H1 (cell line): ENCODE measurements at regions not wholly inside any gene's neighbourhood (a gene's known extent, or its start where the extent isn't known, plus 50 kb on each side); places are given as distances from the start of the nearest gene placed in this dataset.

Source experiments
- CTCF ChIA-PET: fragments of 300-600 bp; sonication (Branson Sonifier 250); formaldehyde crosslinking; loops from one replicate; lab custom pipeline; 2021; ENCODE audit not compliant: partially characterized antibody; lab: Charles Lee
- POLR2A ChIA-PET: fragments of 300-600 bp; sonication (Branson Sonifier 250); formaldehyde crosslinking; loops from one replicate; lab custom pipeline; 2021; ENCODE audit warnings: inconsistent platforms; ENCODE audit not compliant: partially characterized antibody; lab: Charles Lee
- DNase-seq, 2 experiments: peaks; one replicate each; pipeline versions ENCODE4 v3.0.0 to v3.0.0-alpha.2; 2010 to 2022; ENCODE audit warnings: low spot score in 2 of 2, low read depth in 1 of 2, mixed read lengths in 1 of 2
- FAIRE-seq: peaks from 2 replicates; lab custom pipeline; 2011; peaks lifted over from hg19 to GRCh38; lab: Jason Lieb, UNC
- H2AFZ ChIP-seq: 2 replicates; pipeline ENCODE4 v1.8.1; 2012; ENCODE audit warnings: low read length, inconsistent platforms
- H2AK5ac ChIP-seq: 2 replicates; pipeline ENCODE4 v1.6.1; 2013; ENCODE audit warnings: low read depth, low read length
- H2BK120ac ChIP-seq: replicated peaks from 2 replicates; pipeline ENCODE3; 2013; ENCODE audit warnings: low read depth, low read length, inconsistent platforms
- H2BK12ac ChIP-seq: 2 replicates; pipeline ENCODE4 v1.6.1; 2013; ENCODE audit warnings: low read depth, low read length
- H2BK15ac ChIP-seq: 2 replicates; pipeline ENCODE4 v1.6.1; 2013; ENCODE audit warnings: low read length
- H2BK20ac ChIP-seq: 2 replicates; pipeline ENCODE4 v1.6.1; 2013; ENCODE audit warnings: low read length
- H2BK5ac ChIP-seq: 2 replicates; pipeline ENCODE4 v1.6.1; 2013; ENCODE audit warnings: low read depth, low read length
- H3K14ac ChIP-seq: 2 replicates; pipeline ENCODE4 v1.6.1; 2013; ENCODE audit warnings: inconsistent platforms; ENCODE audit not compliant: insufficient read length
- H3K18ac ChIP-seq: 2 replicates; pipeline ENCODE4 v1.6.1; 2013; ENCODE audit warnings: low read length; ENCODE audit errors: extremely low read depth
- H3K23ac ChIP-seq: 2 replicates; pipeline ENCODE4 v1.6.1; 2013; ENCODE audit warnings: inconsistent platforms; ENCODE audit not compliant: insufficient read length
- H3K23me2 ChIP-seq: 2 replicates; pipeline ENCODE4 v1.6.1; 2013; ENCODE audit warnings: low read depth, low read length
- H3K27ac ChIP-seq: 2 replicates; pipeline ENCODE4 v1.6.1; 2011; ENCODE audit warnings: low read depth, low read length, inconsistent platforms
- H3K27me3 ChIP-seq, 4 experiments: replicated peaks in 1 of 4; 1 replicate in 1 of 4; 2 replicates in 3 of 4; pipeline versions ENCODE4 v1.6.1 to v1.8.1; 2011 to 2013; ENCODE audit warnings: low read length in 3 of 4, mild to moderate bottlenecking in 3 of 4, inconsistent platforms in 2 of 4, mixed read lengths in 2 of 4, moderate library complexity in 1 of 4; ENCODE audit not compliant: control insufficient read depth in 3 of 4, insufficient read depth in 3 of 4; ENCODE audit errors: extremely low read depth in 1 of 4
- H3K36me3 ChIP-seq, 4 experiments: 2 replicates each; pipeline versions ENCODE4 v1.6.1 to v1.8.1; 2011 to 2013; ENCODE audit warnings: mild to moderate bottlenecking in 4 of 4, low read length in 3 of 4, moderate library complexity in 2 of 4, control low read depth in 1 of 4, inconsistent platforms in 1 of 4; ENCODE audit not compliant: insufficient read depth in 4 of 4, control insufficient read depth in 2 of 4
- H3K4ac ChIP-seq: replicated peaks from 2 replicates; pipeline ENCODE3; 2013; ENCODE audit warnings: low read length, low read depth, mixed read lengths, inconsistent platforms; ENCODE audit not compliant: insufficient read length
- H3K4me1 ChIP-seq, 4 experiments: replicated peaks in 1 of 4; 1 replicate in 1 of 4; 2 replicates in 3 of 4; pipeline versions ENCODE4 v1.6.1 to v1.8.1; 2011 to 2013; ENCODE audit warnings: low read length in 3 of 4, inconsistent platforms in 2 of 4, mixed read lengths in 1 of 4; ENCODE audit not compliant: insufficient read depth in 4 of 4, control insufficient read depth in 3 of 4
- H3K4me2 ChIP-seq, 2 experiments: 2 replicates each; pipeline versions ENCODE4 v1.6.1 to v1.8.1; 2011 to 2013; ENCODE audit warnings: low read depth in 2 of 2, low read length in 2 of 2, control low read depth in 1 of 2, inconsistent platforms in 1 of 2, mild to moderate bottlenecking in 1 of 2; ENCODE audit not compliant: insufficient read depth in 1 of 2
- H3K4me3 ChIP-seq, 4 experiments: fragments of 200-600, 300-600 bp in 1 of 4; sonication (generic), shearing (Covaris generic), sonication (Bioruptor Twin) in 1 of 4; 2 replicates each; pipeline versions ENCODE4 v1.5.1 to v1.8.1; 2011 to 2016; ENCODE audit warnings: low read length in 4 of 4, low read depth in 3 of 4, control low read depth in 2 of 4, inconsistent platforms in 2 of 4, mild to moderate bottlenecking in 2 of 4, mixed read lengths in 1 of 4, moderate library complexity in 1 of 4; ENCODE audit not compliant: insufficient read depth in 2 of 4; ENCODE audit errors: extremely low read depth in 1 of 4
- H3K56ac ChIP-seq: replicated peaks from 2 replicates; pipeline ENCODE3; 2013; ENCODE audit warnings: low read depth, mild to moderate bottlenecking, mixed read lengths, low read length, inconsistent platforms; ENCODE audit not compliant: insufficient read length
- H3K79me1 ChIP-seq: 2 replicates; pipeline ENCODE4 v1.6.1; 2013; ENCODE audit warnings: low read depth, low read length, control low read depth
- H3K79me2 ChIP-seq, 2 experiments: 2 replicates each; pipeline versions ENCODE4 v1.6.1 to v1.8.1; 2012 to 2013; ENCODE audit warnings: low read length in 2 of 2, mild to moderate bottlenecking in 2 of 2, inconsistent platforms in 1 of 2; ENCODE audit not compliant: insufficient read depth in 2 of 2, control insufficient read depth in 1 of 2
- H3K9ac ChIP-seq, 4 experiments: replicated peaks in 1 of 4; 1 replicate in 1 of 4; 2 replicates in 3 of 4; pipeline versions ENCODE4 v1.6.1 to v1.8.1; 2011 to 2013; ENCODE audit warnings: low read depth in 3 of 4, low read length in 3 of 4, control low read depth in 2 of 4, mild to moderate bottlenecking in 2 of 4, moderate library complexity in 2 of 4, inconsistent platforms in 1 of 4; ENCODE audit errors: extremely low read depth in 1 of 4
- H3K9me3 ChIP-seq, 2 experiments: 2 replicates each; pipeline versions ENCODE4 v1.6.1 to v1.8.1; 2012 to 2013; ENCODE audit warnings: mild to moderate bottlenecking in 2 of 2, moderate library complexity in 2 of 2, control low read depth in 1 of 2, inconsistent platforms in 1 of 2, low read depth in 1 of 2, low read length in 1 of 2, mixed read lengths in 1 of 2; ENCODE audit not compliant: insufficient read depth in 2 of 2
- H4K20me1 ChIP-seq, 2 experiments: replicated peaks in 1 of 2; 2 replicates each; pipeline versions ENCODE3 to v1.8.1; 2011 to 2013; ENCODE audit warnings: inconsistent platforms in 2 of 2, low read length in 2 of 2, mild to moderate bottlenecking in 1 of 2; ENCODE audit not compliant: insufficient read depth in 2 of 2, control insufficient read depth in 1 of 2
- H4K5ac ChIP-seq: 2 replicates; pipeline ENCODE4 v1.6.1; 2013; ENCODE audit warnings: low read length, low read depth, mixed read lengths, inconsistent platforms; ENCODE audit not compliant: insufficient read length
- H4K8ac ChIP-seq: 2 replicates; pipeline ENCODE4 v1.8.0; 2013; ENCODE audit warnings: mild to moderate bottlenecking, moderate library complexity, low read length, inconsistent platforms; ENCODE audit not compliant: insufficient read depth; ENCODE audit errors: extremely low read depth
- H4K91ac ChIP-seq: replicated peaks from 2 replicates; pipeline ENCODE3; 2013; ENCODE audit warnings: low read length, mixed read lengths, inconsistent platforms; ENCODE audit not compliant: insufficient read length
- EP300 ChIP-seq, 2 experiments: IDR thresholded peaks; 1 replicate in 1 of 2; 2 replicates in 1 of 2; pipeline ENCODE4 v1.6.1; 2011 to 2012; ENCODE audit warnings: low read depth in 2 of 2, low read length in 2 of 2, mild to moderate bottlenecking in 2 of 2, borderline replicate concordance in 1 of 2, inconsistent platforms in 1 of 2, moderate library complexity in 1 of 2
- RFX5 ChIP-seq: IDR thresholded peaks from 2 replicates; pipeline ENCODE4 v1.6.1; 2011; ENCODE audit warnings: low read depth, low read length, improper control_type of control experiment, borderline replicate concordance
- SAP30 ChIP-seq: fragments of 300-600 bp; sonication (generic); IDR thresholded peaks from 2 replicates; pipeline ENCODE4 v1.7.1; 2012; ENCODE audit warnings: low read length, moderate library complexity, mild to moderate bottlenecking, inconsistent platforms; ENCODE audit not compliant: insufficient read depth, insufficient replicate concordance
- SUZ12 ChIP-seq: fragments of 200-600 bp; sonication (generic); IDR thresholded peaks from 2 replicates; pipeline ENCODE4 v1.6.1; 2012; ENCODE audit warnings: mild to moderate bottlenecking, inconsistent platforms, low read length, moderate library complexity, mixed read lengths
- TF ChIP-seq, protein P1 (sequence below): IDR thresholded peaks from 2 replicates; pipeline ENCODE4 v1.6.1; 2011; ENCODE audit warnings: low read length, improper control_type of control experiment

DNA sequence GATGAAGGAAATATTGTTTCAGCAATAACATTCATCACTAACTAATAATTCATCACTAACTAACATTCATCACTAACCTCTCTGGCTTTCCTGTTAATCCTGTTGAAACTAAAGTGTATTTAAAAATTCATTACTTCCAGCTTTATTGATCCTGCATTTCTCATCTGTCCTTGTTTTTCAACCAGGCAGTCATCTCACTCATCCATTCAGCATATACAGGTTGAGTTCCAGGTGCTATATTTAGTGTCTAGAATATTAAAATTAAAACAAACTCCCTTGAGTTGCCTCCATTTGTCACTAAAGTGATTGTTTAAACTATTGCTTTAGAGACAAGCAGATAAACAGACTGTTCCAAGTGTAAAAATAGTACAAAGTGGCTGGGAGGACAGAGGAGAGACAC is 58.1 kb downstream of the ATXN7L3B start:
- H4K5ac ChIP-seq, result no peak overlapping the region
- H3K18ac ChIP-seq, result no peak overlapping the region
- no peaks in the 10 kb centered on the region for H4K20me1 ChIP-seq
- no peak for TF ChIP-seq SUZ12
- TF ChIP-seq, protein P1, sequence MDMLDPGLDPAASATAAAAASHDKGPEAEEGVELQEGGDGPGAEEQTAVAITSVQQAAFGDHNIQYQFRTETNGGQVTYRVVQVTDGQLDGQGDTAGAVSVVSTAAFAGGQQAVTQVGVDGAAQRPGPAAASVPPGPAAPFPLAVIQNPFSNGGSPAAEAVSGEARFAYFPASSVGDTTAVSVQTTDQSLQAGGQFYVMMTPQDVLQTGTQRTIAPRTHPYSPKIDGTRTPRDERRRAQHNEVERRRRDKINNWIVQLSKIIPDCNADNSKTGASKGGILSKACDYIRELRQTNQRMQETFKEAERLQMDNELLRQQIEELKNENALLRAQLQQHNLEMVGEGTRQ, result no peak
- TF ChIP-seq SAP30, result no peak
- no peak for TF ChIP-seq RFX5
- TF ChIP-seq EP300 (IDR thresholded peaks at IDR 0.05; ENCODE audit: borderline replicate concordance in 1 of 2, low read depth in 2 of 2, low read length in 2 of 2), result no peak
- H3K23ac ChIP-seq, result no peak overlapping the region
- no peaks in the 10 kb centered on the region for H3K79me1 ChIP-seq
- H3K9me3 ChIP-seq, result peaks cover 9 to 11% of the 10 kb centered on the region in 2 experiments
- FAIRE-seq, result no peak
- H2BK120ac ChIP-seq, result no peak overlapping the region
- H3K56ac ChIP-seq, result no peak overlapping the region
- H3K36me3 ChIP-seq, result peaks cover 0 to 5% (median 0%) of the 10 kb centered on the region in 4 experiments; a peak in 1 of 8 replicates
- no peak overlapping the region for H3K4ac ChIP-seq
- no peak overlapping the region for H4K8ac ChIP-seq
- H3K4me2 ChIP-seq, result no peak overlapping the region
- no peaks in the 10 kb centered on the region for H3K23me2 ChIP-seq
- no peak for DNase-seq
- no peak overlapping the region for H2BK12ac ChIP-seq
- H2BK5ac ChIP-seq, result no peak overlapping the region
- no peak overlapping the region for H3K14ac ChIP-seq
- H3K9ac ChIP-seq, result no peak overlapping the region
- no peak overlapping the region for H3K27ac ChIP-seq
- no peak overlapping the region for H2AFZ ChIP-seq
- H2BK20ac ChIP-seq, result no peak overlapping the region
- ChIA-PET POLR2A (no interaction called here), CTCF (no interaction called here)
- no peak overlapping the region for H2AK5ac ChIP-seq
- no peaks in the 10 kb centered on the region for H3K79me2 ChIP-seq
- no peaks in the 10 kb centered on the region for H3K27me3 ChIP-seq
- no peak overlapping the region for H2BK15ac ChIP-seq
- no peak overlapping the region for H3K4me3 ChIP-seq
- H3K4me1 ChIP-seq, result no peaks in the 10 kb centered on the region
- H4K91ac ChIP-seq, result no peak overlapping the region
